ENCODE measurements at regions not wholly inside any gene's neighbourhood (a gene's known extent, or its start where the extent isn't known, plus 50 kb on each side); places are given as distances from the start of the nearest gene placed in this dataset.

DNA sequence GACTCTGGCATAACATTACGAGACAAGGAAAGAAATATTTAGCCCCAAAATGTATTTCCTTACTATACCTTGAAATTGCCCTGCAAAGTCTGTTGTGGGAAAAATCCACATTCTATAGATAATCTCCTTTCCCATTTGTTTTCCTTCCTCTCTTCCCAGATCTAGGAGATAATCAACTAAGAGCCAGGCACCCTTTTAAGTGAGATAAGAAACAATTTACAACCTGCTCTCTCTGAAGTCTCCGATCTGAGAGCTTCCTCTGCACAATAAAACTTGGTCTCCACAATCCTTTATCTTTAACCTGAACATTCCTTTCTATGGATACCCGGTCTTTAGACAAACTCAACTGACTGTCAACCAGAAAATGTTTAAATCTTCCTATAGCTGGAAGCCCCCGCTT lies 1160.7 kb upstream of the NRXN1 start:
- H3K27ac Mint-ChIP-seq: no peak overlapping the region
- DNase-seq: no peak
- TF ChIP-seq, protein P1, sequence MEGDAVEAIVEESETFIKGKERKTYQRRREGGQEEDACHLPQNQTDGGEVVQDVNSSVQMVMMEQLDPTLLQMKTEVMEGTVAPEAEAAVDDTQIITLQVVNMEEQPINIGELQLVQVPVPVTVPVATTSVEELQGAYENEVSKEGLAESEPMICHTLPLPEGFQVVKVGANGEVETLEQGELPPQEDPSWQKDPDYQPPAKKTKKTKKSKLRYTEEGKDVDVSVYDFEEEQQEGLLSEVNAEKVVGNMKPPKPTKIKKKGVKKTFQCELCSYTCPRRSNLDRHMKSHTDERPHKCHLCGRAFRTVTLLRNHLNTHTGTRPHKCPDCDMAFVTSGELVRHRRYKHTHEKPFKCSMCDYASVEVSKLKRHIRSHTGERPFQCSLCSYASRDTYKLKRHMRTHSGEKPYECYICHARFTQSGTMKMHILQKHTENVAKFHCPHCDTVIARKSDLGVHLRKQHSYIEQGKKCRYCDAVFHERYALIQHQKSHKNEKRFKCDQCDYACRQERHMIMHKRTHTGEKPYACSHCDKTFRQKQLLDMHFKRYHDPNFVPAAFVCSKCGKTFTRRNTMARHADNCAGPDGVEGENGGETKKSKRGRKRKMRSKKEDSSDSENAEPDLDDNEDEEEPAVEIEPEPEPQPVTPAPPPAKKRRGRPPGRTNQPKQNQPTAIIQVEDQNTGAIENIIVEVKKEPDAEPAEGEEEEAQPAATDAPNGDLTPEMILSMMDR (IDR thresholded peaks at IDR 0.05): no peak

DNA sequence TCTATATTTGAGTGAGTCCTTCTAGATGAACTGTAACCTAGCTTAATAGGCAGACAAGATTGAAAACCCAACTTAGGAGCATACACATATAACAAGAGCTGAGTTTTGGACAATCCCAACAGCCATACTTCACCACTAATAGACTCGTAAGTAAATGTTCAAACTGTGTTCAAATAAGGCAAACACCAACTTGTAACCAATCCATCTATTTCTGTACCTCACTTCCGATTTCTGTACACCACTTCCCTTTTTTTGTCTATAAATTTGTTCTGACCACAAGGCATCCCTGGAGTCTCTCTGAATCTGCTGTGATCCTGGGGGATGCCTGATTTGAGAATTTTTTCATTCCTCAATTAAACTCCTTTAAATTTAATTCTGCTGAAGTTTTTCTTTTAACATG lies 1149.1 kb upstream of the NRXN1 start:
- H3K4me1 Mint-ChIP-seq (ENCODE audit: low read depth): no peaks in the 10 kb centered on the region
- H3K4me3 Mint-ChIP-seq: no peak overlapping the region
- TF ChIP-seq, protein P1 (IDR thresholded peaks at IDR 0.05): no peak
- DNase-seq: no peak
- no peaks in the 10 kb centered on the region for H3K27me3 Mint-ChIP-seq (ENCODE audit: insufficient read depth)
- H3K27ac Mint-ChIP-seq: no peak overlapping the region
- peaks cover 5% of the 10 kb centered on the region; the same call in 1 of the 2 replicates for H3K36me3 Mint-ChIP-seq (ENCODE audit: low read depth)
- peaks cover 11% of the 10 kb centered on the region for H3K9me3 Mint-ChIP-seq

More for the DNA sequence above, 1160.7 kb upstream of the NRXN1 start:
- Mint-ChIP-seq H3K9me3 (no peaks in the 10 kb centered on the region), H3K36me3 (ENCODE audit: low read depth) (no peaks in the 10 kb centered on the region), H3K4me1 (ENCODE audit: low read depth) (peaks cover 16% of the 10 kb centered on the region; the same call in 1 of the 2 replicates), H3K4me3 (no peak overlapping the region), H3K27me3 (ENCODE audit: insufficient read depth) (no peaks in the 10 kb centered on the region)

DNA sequence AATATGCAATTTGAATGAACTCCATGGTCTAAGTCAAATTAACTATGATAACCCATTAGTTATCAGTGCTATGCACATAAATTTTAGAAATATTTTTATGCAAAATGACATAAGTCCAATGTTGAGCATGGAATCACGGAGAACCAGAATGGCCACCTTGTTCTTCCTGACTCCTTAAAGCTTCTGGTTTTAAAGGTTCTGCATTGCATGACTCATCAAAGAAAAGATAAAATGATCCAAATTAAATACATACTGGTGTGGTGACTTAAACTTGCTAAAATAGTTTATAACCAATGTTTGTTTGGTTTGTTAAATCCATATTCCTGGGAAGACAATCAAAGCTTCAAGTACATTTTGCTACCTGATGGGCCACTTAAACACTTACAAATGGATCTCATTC lies 1146.9 kb upstream of the NRXN1 start:
- Mint-ChIP-seq H3K27ac (no peak overlapping the region), H3K36me3 (ENCODE audit: low read depth) (peaks cover 5% of the 10 kb centered on the region; the same call in 1 of the 2 replicates), H3K4me1 (ENCODE audit: low read depth) (peaks cover 6% of the 10 kb centered on the region; the same call in 1 of the 2 replicates), H3K9me3 (peaks cover 11% of the 10 kb centered on the region), H3K27me3 (ENCODE audit: insufficient read depth) (no peaks in the 10 kb centered on the region), H3K4me3 (no peak overlapping the region)
- TF ChIP-seq, protein P1 (IDR thresholded peaks at IDR 0.05): no peak
- DNase-seq: no peak

DNA sequence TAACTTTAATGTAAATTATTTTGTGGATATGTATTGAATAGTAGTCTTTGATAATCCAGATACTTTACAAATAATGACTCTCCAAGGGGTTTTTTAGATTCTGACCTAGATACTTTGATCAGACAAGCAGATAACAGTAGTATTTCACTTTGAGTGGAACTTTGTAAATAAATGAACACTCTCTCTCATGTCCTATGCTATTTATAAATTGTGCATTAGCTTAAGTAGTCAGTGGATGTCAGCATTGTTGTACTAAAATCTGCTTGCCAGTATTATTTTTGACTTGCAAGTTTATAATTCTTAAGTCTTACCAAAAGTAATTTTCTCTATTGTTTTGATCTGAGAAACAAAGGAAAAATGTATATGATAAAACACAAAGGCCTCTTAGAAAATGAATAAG lies 1113.1 kb upstream of the NRXN1 start:
- Mint-ChIP-seq H3K4me3 (no peak overlapping the region), H3K9me3 (no peaks in the 10 kb centered on the region), H3K27me3 (ENCODE audit: insufficient read depth) (no peaks in the 10 kb centered on the region), H3K4me1 (ENCODE audit: low read depth) (peaks cover 8% of the 10 kb centered on the region; the same call in 1 of the 2 replicates), H3K27ac (no peak overlapping the region), H3K36me3 (ENCODE audit: low read depth) (no peaks in the 10 kb centered on the region)
- DNase-seq: no peak
- TF ChIP-seq, protein P1 (IDR thresholded peaks at IDR 0.05): no peak; the same call in 1 of the 2 replicates

DNA sequence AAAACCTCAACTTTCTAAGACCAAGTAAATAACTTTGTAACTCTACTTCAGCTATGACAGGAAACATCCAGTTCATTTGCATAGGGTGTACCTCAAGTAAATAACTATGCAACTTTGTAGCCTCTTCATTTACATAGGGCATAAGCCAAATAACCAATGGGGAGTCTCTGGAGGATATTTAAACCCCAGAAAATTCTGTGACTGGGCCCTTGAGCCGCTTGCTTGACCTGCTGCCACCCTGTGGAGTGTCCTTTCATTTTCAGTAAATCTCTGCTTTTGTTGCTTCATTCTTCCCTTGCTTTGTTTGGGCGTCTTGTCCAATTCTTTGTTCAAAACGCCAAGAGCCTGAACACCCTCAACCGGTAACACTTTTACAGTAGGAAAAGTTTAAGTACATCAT lies 1112.7 kb upstream of the NRXN1 start:
- no peak for DNase-seq
- no peak overlapping the region for H3K27ac Mint-ChIP-seq
- H3K4me3 Mint-ChIP-seq: no peak overlapping the region
- H3K9me3 Mint-ChIP-seq: no peaks in the 10 kb centered on the region
- peaks cover 8% of the 10 kb centered on the region; the same call in 1 of the 2 replicates for H3K4me1 Mint-ChIP-seq (ENCODE audit: low read depth)
- TF ChIP-seq, protein P1 (IDR thresholded peaks at IDR 0.05): peak; percentile 34
- H3K36me3 Mint-ChIP-seq (ENCODE audit: low read depth): no peaks in the 10 kb centered on the region
- H3K27me3 Mint-ChIP-seq (ENCODE audit: insufficient read depth): no peaks in the 10 kb centered on the region

DNA sequence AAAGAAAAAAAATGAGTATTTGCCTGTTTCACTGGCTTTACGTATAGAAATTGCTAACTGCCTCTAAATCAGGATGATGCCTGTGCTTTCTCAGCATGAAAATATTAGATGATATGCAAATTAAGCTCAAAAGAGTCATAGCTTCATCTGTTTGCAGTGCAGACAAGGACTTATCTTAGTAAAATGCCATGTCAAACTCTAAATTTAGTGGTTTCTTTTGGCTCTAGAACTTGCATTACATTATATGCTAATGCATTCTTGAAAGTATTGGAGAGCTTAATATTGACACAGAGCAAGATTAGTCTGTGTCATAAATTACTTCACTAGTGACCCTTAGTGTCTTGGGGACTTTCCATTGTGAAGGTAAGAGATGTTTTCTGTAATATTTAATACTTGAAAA lies 1109.1 kb upstream of the NRXN1 start:
- H3K4me1 Mint-ChIP-seq (ENCODE audit: low read depth): peaks cover 8% of the 10 kb centered on the region; the same call in 1 of the 2 replicates
- H3K4me3 Mint-ChIP-seq: no peak overlapping the region
- no peaks in the 10 kb centered on the region for H3K36me3 Mint-ChIP-seq (ENCODE audit: low read depth)
- no peaks in the 10 kb centered on the region for H3K27me3 Mint-ChIP-seq (ENCODE audit: insufficient read depth)
- TF ChIP-seq, protein P1 (IDR thresholded peaks at IDR 0.05): no peak
- no peak for DNase-seq
- no peaks in the 10 kb centered on the region for H3K9me3 Mint-ChIP-seq
- H3K27ac Mint-ChIP-seq: no peak overlapping the region

Measured in HFFc6 (cell line).